NCI-H524 treated with DMSO at 0.1 percent for 48 hours (cell line): ENCODE measurements at regions not wholly inside any gene's neighbourhood (a gene's known extent, or its start where the extent isn't known, plus 50 kb on each side); places are given as distances from the start of the nearest gene placed in this dataset.

Experiments used
- DNase-seq: peaks from one replicate; lab custom pipeline; 2025; lab: John Stamatoyannopoulos, UW

DNA sequence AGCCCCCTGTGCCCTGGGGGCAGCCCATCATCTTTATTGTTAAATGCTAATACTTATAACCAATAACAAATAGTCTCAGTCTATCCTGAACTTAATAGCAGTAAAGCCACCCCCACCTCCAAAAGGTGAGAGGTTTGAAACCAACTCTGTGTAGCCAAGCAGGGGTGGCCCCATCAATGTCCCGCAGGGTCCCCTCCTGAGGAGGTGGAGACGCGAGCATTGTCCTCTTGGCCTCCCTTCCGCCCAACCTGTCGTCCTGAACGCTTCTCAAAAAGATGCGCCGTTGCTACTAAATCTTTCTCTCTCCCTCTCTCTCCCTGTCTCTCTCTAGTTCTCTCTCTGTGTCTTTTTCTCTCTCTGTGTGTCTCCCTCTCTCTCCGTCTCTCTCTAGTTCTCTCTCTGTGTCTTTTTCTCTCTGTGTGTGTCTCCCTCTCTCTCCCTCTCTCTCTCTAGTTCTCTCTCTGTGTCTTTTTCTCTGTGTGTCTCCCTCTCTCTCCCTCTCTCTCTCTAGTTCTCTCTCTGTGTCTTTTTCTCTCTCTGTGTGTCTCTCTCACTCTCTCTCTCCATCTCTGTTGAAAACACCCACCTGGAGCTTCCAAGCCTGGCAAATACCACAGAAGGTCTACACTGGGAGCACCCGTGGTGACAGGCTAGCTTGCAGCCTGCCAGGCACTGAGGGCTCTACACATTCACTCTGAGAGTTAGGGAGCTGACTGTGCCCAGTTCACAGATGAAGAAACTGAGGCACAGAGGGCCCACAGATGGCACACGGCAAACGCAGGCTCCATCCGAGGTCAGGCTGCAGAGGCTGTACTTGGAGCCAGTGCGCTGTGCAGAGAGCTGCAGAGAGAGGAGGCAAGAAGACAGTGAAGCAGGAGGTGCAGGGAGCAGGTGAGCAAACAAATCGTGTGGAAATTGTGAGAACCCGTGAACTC is 185.9 kb downstream of the C16orf95 start:
- no peak for DNase-seq

DNA sequence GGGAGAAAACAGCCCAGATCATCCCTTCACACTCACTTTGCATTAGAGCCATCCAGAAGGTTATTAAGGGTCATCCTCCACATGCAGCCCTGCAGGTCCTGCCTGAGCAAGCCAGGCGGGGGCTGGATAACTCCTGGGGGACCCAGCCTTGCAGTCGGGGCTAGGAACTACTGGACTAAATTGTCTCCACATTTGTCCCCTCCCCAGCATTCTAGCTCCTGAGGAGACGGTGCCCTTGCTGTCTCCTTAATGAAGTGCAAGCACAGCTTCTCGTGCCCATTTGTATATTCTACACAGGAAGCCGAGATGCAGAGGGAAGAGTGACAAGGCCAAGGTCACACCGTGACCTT is 185.2 kb downstream of the C16orf95 start:
- no peak for DNase-seq

DNA sequence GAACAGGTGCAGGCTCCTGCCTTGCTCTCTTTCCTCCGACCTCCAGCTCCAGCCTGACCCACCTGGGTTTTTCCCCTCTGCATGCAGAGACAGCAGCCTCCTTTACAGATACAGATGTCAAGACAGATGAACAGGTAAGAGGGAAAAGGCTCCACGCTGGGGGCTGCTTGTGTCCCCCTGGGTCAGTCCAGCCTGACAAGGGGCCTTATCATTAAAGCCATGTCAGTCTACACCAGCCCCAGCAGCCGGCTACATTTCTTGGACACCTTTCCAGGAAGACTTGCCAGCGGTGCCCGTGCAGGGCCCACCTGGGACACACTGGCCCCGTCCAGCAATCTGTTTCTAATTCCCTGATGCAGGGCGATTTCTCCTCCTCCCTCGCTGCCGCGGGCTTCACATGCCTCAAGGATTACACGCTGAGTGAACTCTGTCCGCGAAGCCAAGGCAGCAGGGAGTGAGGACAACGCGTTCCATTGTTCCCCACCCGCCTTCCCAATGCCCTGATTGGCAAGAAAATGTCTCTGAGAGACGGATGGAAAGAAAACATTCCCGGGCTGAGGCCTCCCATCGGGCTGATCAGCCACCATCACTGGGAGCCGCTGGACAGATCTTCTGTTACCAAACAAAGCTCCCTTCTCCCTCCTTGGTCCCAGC is 184.7 kb downstream of the C16orf95 start:
- DNase-seq = no peak

DNA sequence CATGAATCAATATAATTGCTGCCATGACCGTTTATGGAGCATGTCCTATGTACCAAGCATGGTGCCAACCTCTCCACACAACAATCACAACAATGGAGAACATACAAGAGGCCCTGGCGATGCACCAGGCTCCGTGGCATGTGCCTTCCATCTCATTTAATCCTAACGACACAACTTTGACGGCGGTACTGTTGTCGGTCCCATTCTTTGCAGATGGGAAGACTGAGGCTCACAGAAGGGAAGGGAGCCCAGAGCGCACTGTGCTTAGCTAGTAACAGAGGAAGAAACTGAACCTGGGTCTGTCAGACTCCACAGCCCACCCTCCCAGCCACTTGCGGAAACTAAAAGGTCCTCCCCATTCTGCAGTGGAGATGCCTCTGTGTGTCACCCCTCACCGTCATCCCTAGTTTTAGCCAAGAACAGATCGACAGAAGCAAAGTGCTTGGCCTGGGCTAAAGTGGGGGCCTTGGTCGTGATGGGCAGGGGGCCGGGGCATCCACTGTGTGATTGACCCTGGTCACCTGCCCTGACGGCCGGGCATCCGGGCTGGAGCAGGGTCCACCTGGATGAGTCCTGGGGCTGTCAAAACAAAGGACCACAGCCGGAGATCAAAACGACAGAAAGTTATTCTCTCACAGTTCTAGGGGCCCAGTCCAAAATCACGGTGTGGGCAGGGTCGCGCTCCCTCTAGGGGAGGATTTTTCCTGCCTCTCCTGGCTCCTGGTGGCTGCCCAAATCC is 183.9 kb downstream of the C16orf95 start:
- DNase-seq = no peak

DNA sequence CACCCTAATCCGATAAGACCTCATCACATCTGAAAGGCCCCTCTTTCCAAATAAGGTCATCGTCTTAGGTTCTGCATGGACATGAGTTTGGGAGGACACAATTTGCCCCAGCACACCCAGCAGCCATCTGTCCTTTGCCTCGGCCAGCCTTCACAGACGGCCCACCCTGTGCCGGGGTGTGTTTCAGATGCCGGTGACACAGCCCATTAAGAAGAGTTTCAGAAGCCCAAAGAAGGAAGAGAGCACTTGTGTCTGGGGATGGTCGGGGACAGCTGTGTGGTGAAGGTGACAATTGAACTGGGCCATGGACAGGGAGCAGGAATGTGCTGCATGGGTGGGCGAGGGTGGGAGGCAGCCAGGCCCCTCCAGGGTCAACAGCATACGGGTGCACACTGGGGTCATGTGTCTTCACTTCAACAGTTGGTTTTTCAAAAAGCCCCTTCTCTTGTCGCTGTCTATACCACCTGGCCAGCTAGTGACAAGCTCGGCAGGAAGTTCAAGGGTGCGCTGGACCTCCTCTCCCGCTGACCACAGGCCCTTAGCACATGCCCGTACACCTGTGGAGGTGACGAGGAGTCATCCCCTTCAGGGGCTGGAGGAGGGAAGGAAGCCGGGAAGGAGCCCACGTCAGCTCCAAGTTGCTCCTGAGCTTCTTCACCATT is 183.1 kb downstream of the C16orf95 start:
- DNase-seq = no peak

DNA sequence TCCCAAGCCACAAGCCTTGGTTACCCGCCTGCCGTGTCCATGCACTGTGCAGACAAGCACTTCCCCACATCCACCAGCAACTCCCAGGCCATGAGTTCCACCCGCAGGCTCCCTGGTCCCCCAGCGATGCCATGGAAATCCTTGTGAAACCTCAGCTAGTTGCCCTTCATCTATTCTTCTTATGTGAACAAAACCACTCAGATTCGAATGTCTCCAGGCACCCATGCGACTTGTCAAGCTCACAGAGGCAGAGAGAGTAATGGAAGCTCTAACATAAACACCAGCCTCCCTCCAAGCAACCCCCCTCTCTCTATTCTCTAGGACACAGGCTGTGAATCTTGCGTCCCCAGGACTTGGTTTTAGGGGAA is 182.6 kb downstream of the C16orf95 start:
- no peak for DNase-seq

DNA sequence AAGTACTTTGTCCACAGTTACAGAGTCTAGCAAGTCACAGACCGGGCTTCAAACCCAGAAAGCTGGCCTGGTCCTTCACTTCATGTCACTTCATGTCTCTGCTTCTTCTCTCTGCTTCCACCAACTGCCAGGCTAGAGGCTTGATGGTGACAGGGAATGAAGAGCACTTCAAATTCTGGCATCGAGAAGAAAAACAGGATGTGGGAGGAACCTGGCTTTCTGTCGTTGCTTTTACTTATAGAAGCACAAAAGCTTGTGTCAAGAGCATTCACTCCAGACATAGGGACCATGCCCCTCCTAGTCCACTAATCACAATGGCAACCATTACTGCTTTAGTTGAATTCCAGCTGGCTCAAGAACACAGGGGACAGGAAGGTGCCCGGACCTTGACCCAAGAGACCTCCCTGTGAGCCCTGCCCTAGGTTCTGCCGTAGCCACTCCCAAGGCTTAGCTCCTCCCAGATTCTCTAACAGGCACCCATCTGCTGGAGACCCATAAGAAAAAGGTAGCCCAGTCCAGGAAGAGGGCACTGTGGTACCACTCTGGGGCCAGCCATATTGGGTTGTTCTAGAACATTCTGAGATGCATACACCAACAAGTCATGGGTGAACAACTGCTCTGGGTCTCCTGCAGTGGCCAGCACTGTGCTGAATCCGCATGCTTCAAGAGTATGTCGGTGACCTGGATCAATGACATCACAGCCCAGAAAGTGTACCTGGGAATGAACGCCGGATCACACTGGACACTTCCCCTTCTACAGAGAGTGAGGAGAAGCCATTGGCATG is 181.8 kb downstream of the C16orf95 start:
- DNase-seq = no peak

DNA sequence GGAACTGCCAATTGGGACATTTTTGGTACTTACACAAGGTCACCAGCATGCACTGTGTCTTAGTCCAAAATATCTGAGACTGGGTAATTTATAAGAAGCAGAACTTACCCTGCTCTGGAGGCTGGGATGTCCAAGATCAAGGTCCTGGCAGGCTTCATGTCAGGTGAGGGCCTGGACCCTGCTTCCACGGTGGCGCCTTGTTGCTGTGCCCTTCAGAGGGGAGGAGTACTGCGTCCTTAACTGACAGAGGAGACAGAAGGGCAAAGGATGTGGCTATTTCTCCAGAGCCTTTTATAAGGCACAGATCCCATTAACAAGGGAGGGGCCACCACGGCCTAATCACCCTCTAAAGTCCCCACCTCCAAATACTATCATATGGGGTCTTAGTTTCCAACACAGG is 178.9 kb downstream of the C16orf95 start:
- DNase-seq = no peak

DNA sequence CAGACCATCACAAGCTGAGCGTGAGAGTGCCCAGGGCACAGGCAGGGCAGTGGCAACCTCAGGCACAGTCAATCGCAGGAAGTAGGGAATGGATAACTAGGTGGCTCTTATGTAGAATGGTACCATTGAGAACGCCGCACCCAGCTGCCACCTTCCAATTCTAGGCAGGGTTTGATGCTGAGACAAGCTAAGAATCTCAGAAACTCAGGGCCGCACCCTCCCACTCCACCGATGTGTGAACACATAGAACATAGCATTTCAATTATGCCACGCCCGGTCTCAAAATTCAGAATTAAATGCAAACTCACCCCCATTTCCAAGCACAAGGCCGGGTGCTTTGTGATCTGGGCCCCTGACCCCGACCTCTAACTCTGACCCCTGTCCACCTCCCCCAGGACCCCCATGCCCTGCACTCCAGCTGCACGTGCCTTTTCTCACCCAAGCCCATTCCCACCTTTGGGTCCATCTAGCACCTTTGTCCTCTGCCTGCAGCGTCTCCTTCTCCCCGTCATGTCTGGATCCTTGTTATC is 178.4 kb downstream of the C16orf95 start:
- DNase-seq = no peak

DNA sequence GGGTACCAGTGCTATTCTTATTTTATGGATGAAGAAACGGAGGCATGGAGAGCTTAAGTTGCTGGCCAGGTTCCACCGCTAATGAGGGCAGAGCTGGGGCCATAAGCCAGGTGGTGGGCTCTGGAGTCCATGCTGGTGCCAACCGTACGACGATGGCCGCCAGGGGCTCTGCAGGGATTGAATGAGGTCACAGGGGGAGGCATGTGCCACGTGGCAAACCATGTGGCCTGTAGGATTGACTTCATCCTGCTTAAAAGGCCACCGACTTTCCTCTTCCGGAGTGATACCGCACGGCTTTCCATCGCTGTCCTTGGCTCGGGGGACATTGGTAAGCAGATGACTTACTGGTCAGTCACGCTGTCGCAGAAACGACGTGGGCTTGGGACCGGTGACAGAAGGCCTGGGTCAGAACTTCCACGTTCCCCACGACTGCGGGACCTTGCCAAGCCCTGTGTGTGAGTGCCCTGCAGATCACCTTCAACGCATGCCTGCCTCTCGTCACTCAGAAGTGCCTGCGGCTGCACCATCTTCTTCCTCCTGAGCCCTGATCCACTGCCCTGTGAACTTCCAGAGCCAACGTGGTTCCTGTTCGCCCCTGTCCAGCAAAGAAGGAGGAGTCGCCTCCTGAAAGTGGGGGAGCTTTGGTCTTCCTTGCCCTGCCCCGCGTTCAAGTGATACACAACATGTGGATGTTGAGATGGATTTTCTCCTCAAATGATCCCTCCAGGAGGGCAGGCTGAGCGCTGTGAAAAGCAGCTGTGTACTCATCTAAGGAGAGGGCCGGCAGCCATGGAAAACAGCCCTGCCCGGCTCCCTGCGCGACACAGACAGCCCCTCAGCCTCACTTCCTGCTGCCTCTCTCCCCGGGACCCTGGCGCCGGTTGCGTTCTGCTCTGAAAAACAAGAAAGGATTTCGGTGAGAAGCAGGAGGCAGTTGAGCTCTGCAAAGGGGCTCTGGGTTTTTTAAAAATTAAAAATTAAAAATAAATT is 176.7 kb downstream of the C16orf95 start:
- DNase-seq = no peak

DNA sequence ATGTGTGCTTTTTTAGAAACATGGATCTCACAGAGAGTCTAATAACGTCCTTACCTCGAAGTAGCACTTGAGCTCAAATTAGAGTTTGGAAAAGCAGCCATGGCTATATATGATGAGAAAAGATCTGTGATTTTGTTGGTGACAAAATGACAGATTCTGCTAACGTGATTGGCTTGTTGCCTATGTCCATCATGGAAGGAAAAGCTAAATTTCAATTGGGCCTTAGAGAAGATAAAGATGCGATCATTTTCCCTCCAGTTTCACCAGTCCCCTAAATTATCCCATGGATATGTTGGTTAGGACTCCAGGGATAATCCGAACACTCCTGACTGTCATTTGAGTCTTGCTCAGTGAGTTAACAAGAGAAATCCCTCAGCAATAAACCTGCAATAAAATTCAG is 175.8 kb downstream of the C16orf95 start:
- DNase-seq = no peak

DNA sequence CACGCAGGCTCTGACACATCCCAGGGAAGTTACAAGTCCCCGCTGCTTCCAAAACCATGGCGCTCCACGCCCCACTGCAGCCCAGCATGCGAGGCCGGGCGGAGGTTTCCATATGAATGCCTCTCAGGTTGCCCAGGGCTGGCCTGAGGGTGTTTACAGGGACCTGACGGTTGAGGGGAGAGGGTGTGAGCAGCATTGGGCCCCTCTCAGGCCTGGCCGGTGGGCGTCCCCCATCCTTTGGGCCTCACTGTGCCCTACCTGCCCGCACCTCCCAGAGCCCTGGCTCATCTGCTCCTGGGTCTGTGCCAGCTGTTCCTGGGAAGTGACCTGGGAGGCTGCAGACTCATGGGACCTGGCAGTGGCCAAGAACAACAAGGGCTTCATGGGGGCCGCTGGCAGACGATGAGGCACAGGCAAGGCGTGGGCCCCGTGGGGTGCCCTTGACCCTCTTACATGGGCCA is 173.5 kb downstream of the C16orf95 start:
- no peak for DNase-seq

DNA sequence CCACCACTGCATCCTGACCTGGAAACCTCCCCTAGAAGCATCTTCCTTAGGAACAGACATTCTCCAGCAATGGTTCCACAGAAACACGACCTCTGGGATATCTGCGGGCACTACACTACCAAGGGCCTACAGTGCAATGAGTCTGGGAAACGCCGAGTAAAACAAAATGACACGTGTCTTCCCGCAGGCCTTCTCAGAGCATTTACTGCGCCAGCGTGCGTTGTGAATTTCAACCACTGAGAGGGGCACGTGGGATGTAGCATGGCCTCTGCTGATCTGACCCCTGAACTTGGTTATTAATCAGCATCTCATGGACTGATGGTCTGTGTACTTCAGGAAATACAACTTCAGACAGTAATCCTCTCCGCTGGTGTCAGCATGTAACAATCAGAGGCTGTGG is 173.0 kb downstream of the C16orf95 start:
- no peak for DNase-seq

DNA sequence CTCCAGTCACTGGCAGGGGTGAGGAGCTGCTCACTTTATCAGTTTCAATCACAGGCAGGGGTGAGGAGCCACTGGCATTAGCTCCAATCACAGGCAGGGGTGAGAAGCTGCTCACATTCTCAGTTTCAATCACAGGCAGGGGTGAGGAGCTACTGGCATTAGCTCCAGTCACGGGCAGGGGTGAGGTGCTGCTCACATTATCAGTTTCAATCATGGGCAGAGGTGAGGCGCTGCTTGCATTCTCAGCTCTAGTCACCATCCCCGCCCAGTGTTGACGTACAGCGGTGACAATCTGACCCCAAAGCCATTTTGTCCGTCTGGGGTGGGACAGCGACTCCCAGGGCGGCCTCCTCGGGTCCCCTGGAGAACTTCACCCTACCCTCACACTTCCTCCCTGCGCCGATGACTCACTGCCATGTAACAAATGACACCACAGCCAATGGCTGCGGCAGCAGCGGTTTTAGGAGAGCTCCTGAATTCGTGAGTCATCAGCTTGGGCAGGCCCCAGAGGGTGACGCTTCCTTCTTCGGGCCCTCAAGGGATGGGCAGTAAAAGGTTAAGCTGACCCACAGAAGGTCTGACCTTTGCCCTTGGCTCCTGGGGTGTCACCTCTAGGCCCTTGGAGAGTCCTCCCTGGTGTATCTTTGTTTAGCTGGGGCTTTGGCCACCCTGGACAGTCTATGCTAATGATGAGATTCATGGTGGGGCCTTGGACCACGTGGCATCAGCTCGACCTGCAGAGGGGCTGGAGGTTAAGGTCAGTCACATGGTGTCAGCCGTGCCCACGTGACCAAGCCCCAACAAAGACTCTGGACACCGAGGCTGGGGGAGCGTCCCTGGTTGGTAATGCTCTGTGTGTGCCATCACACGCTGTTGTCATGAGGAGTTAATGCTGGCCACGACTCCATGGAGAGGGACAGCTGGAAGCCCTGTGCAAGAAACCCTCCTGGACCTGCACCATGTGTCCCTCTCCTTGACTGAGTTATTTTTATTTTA is 171.7 kb downstream of the C16orf95 start:
- no peak for DNase-seq

DNA sequence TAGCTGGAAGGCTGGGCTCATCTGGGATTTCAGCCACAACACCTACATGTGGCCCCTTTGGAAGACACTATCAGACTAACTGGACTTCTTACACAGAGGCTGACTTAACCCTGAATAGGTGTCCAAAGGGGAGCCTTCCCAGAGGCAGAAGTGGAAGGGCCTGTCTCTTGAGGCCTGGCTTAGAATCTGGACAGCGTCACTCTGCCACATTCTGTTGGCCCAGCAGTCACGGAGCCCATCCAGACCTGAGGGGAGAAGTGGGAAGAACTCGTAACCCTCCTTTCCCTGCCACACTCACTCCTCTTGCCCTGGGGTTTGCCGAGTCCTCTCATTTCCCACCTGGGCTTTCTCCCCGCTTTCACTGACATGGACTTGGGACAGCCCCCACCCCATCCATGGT is 170.5 kb downstream of the C16orf95 start:
- no peak for DNase-seq

DNA sequence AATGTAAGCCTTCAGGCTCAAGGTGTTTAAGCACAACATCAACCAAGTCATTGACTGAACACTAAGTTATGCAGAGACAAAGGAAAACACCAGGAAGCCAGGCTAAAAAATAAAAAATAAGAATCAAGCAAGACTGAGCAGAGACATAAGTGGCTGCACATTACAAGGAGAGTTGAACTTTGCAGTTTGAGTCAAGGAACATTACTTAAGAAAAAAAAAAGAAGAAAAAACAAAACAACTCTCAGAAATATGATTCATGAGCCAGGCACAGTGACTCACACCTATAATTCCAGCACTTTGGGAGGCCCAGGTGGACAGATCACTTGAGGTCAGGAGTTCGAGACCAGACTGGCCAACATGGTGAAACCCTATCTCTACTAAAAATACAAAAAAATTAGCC is 168.1 kb downstream of the C16orf95 start:
- DNase-seq = no peak

DNA sequence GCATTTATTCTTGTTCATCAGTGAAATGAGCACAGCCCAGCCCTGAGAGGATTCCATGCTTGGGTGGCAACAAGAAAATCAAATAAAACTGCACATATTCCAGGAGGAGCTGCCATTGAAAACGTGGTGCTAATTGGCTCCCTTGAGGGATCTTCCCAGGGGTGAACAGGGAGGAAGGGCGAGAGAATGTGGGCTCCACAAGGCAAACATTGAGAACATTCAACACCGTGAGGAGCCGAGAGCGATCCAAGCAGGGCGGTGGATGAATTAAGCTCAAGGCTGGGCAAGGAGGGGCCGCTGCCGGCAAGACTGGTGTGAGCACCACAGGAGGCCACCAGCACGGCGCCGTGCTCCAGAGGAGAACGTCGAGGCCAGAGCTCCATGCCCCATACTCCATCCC is 166.9 kb downstream of the C16orf95 start:
- no peak for DNase-seq

DNA sequence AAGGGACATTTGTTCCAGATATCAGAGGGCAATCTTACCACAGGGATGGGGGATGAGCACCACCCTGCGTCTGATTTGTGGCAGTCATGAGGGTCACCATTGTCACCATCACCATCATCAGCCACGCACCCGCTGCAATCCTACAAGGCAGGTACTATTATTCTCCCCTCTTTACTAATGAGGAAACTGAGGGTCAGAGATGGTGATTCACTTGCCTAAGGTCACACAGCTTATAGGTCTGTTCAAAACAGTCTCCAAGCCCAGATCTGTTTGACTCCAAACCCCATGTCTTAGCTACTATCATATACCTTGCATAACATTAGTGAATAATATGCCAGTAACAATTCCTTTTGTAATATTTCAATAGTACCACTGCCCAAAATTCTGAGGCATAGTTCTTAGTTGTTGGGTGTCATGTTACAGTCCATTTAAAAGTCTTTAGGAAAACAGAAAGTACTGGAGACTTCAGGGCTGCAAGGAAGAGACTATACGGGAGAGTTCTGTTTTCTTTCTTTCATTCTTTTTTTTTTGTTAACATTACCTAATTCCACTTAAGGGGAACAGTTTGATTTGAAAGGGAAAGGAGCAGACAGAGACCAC is 166.4 kb downstream of the C16orf95 start:
- DNase-seq = no peak
